KG1 (cell line): ENCODE measurements at regions not wholly inside any gene's neighbourhood (a gene's known extent, or its start where the extent isn't known, plus 50 kb on each side); places are given as distances from the start of the nearest gene placed in this dataset.

ENCODE experiments used
- DNase-seq: peaks from one replicate; lab custom pipeline; 2025; lab: John Stamatoyannopoulos, UW

DNA sequence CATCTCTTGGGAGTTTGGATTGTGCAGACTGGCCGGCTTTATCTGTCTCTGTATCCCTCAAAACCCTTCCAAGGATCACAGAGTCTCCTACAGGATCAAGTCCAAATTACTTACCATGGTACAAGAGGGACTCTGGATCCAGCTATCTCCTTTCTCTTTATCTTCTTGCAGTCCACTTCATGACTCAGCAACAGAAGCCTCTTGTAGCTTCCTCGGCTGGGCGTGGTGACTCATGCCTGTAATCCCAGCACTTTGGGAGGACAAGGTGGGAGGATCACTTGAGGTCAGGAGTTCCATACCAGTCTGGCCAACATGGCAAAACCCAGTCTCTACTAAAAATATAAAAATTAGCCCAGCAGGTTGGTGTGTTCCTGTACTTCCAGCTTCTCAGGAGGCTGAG, 189.7 kb downstream of the BCAT1 start:
- no peak for DNase-seq

DNA sequence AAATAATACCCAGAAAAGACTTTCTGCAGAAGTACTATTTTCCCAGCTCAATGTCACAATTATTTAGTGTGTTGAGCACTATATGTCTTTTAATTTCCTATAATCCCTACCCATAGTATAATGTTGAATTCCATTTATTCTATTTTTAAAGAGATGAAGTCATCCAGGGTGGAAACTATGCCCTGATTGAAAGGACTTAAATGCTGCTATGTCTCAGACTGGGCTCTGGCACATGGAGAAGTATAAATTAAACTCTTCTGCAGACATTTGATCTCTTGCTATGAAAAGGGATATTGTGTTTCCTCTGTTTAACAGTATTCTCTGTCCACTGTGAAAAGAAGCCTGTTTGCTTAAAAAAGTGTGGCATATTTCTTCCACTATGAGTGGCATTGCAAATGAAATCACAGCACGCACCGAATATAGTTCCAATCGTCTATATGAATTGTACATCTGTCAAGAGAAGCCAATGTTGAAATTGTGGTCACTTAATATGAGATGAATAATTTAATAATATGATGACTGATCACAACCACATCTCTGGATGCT, 192.3 kb downstream of the BCAT1 start:
- DNase-seq, result no peak

DNA sequence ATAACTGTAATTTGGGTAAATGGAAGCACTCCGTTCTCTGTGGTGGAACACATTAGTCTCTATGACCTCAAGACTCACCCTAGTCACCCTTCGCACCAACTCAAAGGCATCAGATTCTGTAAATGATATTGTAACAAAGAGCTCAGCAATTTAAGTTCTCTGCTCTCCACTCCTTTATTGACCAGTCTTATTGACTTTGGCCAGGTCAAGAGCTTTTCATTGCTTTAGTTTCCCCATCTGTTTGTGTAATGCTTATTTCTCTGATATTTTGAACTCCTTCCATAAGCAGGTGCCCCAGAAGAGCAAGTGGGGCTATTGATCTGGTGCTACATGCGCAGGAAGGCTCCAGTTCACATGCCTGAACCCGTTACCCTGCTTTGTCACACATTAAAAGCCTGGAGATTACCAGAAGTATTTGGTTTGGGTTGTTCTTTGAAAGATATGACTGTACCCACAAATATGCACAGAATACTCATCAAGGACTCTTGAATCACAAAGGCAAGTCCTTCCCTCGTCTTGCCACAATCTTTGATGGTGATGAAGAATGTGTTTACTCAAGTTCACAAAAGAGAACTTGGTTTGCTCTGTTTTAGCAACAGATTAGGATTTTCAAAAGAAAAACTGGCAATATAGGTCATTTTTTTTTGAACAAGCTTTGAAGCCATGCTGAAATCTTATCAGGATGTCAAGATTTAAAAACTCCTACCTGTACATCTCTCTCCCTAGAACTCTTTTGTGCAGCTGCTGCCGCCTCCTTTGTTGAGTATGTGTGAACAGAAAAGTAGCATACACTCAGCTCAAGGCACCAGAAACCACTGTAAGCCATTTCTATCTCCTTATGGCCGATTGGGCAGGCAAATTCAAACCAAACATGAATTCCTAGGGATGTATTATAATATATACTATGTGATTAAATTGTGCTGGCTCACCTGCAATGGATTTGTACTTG, 193.9 kb downstream of the BCAT1 start:
- DNase-seq, result no peak

DNA sequence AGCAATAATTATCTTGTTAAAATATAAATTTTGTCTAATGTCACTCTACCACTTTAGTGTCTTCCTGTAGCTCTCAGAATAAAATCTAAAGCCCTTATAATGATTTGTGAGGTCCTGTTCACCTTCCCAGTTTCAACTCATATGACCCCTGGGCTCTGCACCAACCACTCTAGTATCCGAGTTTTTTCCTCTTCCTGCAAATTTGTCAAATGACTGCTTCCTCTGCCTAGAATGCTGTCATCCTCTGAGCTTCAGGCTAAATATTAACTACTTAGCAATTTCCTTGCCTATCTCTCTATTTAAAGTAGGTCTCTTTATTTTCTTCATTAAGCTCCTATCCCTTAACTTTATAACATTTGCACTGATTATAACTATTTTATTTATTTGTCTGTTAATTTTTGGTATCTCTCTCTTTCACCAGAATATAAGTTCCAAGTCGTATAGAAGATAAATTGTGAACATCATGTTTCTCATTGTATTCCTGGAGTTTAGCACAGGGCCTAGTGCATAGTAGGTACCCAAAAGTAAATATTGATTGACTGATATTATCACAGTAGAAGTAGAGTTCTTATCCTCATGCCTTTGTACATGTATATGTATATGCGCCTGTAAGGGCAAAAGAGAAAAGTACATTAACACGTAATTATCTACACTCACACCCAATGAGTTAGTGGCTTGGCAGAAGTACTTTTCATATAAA, 196.0 kb downstream of the BCAT1 start:
- no peak for DNase-seq

DNA sequence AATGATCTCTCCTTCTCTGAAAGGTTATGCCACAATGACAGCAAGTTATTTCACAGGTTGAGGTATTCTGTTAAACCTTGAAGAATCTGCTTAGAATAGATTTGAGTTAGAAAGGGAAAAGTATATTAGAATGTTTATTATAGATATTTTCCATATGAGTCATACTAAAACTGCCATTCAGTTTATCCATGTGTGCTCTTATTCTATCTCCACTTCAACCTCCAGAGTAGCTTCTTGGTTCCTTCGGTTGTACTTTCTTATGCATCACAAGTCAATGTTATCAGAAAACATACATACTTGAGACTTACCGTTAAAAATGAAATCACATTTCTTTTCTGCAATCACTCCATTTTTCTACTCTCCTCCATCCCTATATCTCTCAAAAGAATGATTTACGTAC, 197.7 kb downstream of the BCAT1 start:
- no peak for DNase-seq

DNA sequence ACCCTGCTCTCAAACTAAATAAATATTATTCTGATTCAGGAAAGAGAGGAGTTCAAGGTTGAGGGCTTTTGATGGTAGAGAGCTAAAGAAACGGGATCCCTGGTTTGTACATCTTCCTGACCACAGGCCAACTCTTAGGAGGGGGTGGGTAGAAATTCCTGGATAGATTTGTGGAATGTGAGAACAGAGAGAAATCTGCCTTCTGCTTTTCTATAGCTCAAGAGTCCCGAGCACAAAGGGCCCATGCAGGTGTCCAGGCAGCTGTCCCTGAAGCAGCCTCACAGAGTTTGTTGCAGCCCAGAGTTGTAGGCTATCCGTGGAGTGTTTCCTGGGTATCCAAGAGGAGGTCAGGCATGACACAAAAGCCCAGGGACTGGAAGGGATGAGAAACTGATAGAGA, 198.6 kb downstream of the BCAT1 start:
- DNase-seq, result no peak

DNA sequence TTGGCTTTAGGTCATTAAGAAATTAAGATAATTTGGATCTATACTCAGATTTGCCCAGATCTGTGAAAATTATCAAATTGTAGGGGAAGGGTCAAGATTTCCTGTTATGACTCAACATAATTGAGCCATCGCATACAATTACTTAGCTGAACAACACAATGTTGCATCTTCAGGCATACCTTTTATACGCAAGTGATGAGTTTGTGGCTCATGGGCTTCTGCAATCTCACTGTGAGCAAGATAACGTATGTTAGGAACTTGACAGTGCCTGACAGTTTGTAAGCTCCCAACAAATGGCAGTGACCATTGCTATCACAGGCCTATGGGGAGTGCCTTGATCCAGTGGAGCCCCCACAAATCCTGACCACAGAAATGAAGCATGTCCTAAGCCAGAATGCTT, 199.7 kb downstream of the BCAT1 start:
- DNase-seq, result no peak

DNA sequence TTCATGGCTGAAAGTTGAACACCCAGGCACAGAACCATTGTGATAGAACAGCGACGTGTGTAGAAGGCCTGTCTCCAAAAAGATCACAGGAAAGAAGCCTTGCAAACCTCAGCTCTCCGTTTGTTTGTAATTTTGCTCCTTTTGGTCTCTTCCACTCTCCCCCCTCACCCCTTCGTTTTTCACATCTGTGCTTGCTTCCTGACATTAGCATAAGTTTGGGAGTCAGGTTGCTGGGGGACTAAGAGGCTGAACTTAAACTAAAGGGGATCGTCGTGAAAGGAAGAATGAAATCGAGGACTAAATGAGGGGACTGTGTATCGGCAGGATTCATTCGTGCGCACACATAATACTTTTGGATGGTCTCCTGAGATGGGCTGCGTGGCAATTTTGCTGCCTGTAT, 200.6 kb downstream of the BCAT1 start:
- DNase-seq, result no peak

DNA sequence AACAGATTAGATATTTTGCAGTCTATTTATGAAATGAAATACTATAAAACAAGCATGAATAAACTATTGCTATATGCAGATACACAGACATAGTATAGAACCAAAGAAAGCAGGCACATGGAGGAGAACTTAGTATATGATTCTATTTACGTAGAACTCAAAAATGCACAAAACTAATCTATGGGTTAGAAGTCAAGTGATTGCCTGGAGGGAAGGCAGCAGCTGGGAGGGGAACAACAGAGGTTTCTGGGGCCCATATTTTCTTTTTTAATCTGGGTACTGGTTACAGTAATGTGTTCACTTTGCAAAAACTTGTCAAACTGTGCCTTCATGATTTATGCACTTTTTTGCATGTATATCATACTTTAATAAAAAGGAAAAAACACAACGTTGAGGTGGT, 202.0 kb downstream of the BCAT1 start:
- no peak for DNase-seq

DNA sequence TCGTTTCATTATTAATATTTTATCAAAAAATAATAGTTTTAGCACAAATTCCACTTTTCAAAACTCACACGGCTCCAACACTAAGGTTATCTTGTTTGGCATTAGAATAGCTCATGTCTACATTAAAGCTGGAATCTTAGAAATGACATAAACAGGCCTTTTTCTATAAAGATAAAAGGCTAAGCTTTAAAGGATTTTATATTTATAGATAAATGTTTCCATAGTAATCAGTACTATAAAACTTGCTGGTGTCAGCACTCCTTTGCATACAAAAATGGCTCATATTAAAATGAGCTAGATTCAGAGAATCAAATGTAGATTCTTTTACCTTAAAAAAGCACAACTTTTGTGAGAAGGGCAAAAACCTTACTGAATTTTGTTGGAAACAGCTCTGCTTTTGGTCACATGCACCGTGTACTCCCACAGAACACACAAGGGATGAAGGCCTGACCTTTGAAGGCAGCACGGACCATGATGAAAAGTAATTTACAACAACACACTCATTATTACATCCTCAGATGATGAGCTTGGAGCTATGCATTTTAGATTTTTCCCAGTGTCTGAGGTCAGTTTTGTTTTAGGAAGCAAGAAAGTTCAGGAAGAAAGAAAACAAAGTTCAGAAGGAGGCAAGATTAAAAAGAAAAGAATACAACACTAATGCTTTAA, 202.8 kb downstream of the BCAT1 start:
- DNase-seq, result no peak

DNA sequence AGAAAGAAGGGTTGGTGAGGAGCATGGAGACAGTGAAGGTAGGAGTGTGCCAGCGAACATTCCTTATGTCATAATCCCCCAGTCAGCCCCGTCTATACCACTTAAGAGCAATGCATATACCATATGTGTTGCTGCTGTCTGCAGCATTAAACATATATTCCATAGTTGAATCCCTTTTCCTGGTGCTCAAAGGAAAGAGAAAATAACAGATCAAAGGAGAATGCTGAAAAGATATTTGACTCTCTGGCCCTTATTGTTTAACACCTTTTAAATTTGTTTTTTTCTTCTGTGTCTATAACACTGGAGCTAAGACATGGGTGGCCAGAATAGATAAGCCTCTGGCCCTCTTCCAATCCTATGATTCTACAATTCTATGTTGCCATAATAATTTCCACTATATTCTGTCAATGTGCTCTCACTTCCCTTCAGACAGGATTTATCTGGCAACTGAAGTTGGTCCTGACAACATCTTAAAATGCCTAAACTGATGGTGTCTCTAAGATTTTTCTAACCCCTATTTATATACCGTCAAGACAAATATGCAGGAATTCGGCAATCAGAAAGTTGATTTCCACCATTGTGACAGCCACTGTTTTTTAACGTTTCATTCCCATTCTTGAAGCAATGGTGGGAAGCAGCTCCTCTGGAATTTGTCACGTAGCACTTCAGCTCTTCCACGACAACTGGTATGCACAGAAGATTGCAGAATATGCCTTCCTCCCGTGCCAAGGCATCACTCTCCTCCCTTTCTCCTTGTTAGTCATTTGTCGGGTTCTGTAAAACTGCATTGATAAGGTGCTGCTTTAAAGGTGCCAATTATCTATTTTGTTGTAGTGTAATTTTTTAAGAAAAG, 204.7 kb downstream of the BCAT1 start:
- DNase-seq, result no peak

DNA sequence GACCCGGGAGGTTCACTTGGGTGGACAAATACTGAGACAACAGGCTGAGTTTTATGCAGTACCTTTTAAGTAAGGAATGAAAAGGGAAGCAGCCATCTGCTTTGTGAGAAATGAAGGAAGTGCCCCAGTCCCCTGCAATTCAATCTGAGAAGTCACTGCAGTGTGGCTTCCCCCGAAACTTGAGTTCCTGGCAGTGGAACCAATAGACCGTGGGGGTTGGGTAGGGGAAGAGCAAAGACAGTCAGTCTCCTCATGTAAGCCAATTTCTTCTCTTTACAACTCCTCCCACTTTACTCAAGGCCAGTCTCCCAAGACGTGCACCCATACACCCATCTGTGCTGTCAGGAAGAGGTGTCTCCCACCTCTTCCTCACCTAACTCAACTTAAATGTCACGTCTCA, 206.5 kb downstream of the BCAT1 start:
- DNase-seq, result no peak

DNA sequence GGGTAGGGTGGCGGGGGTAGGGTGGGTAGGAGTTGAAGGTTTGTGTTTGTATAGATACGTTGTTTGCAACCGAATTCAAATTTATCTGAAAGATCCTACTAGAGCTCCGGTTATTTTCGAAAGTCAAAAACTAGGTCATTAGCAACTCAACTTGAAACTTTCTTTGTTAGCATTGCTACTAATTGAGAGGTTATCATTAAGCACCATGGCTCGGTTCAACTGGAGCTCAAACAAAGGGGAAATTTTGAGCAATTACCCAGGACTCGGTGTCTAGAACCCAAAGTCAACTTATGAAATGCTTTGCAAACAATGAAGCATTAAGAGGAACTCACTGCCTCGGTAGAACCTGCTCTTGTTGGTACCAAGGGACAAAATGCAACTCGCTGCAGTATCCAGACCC, 207.7 kb downstream of the BCAT1 start:
- DNase-seq, result no peak

DNA sequence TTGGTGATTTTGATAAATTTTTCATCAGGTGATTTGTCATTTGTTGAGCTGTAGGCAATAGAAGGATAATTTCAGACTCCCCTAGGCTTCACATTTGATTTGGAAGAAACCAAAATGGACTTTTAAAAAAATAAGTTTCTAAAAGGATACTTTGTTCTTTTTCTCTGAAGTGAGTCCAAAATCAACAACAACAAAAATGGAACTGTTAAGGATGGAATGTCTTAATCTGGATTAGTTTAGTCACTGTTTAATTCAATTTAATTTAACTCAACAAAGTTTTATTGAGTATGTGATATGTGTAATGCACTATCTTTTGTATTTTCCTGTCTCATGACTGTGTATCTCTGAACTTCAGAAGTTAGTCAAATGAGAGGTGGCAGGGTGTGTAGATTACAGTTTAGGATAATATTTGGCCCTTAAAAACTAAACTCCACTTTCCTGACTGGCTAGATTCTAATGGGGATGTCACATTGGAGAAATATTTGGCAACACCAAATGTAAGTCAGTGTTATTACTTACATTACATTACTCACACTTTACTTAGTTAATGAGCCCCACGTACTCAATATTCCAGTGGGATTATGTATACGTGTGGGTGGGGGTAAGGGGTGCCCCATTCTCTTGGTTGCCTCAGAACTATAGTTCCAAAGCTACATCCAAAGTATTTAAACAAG, 209.7 kb downstream of the BCAT1 start:
- no peak for DNase-seq

DNA sequence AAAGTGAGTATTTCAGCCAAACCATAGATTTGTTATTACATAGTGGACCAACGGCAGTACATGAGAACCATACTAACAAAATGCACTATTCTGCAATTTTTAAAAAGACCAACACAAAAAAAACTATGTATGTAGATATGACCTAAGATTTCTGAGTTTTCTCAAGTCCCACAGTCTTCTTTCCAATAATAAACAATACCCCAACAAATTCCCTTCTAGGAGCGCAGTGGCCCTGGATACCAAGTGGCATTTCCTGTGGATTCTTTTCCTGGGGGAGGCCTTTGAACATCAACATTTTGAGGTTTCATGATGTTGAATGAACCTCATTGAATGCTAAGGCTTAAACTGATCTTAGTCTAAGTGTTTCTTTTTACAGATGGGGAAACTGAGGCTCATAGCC, 210.5 kb downstream of the BCAT1 start:
- no peak for DNase-seq

DNA sequence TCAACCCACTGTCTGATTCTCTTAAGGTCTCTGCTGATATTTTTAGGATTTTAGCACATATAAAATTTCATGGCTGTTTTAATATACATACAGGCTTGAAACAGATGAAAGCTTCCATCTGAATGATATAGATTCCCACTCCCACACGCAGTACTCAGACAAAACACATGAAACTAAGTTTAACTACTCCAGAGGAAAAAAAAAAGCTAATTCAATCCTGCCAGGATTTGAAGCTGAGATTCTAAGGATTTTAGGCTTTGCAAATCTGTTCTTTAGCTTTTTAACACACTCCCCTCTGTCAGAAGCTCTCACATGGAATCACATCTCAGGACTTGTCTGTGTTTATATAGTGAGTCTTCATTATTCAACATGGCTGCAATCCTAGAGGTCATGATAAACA, 217.3 kb downstream of the BCAT1 start:
- DNase-seq, result no peak

DNA sequence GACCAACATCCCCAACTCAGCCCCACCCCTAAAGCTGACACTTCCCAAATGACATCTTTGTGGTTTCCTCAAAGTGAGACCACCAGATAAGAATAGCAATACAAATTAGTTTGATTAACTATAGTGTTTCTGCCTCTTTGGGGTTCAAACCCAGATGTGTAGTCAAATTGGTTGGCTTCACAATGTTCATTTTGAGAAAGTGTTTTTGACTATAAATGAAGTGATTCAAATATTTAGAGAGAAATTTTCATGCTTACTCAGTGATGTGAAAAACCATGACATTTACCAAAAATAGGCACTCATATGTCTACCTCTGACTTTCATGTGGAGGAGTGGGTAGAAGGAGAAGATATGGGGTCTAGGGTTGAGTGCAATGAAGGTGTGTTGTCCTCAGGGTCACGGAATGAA, 218.4 kb downstream of the BCAT1 start:
- no peak for DNase-seq

DNA sequence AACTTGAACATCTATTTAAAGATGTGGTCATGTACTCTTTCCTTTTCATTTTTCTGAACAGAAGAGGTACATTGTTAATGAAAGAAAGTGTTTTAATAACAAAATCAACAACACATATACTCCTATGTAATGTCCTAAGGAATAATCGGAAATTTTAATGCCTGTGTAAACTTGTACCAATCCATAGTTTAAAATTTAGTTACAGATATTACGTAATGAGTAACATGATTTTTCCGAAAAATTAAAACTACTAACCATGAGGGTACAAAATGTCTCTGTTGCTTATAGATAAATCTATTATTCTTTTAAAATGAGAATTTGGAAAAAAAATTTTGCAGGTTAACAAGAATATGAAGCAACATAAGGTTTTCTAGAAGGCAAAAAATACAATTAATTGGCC, 220.1 kb downstream of the BCAT1 start:
- no peak for DNase-seq

DNA sequence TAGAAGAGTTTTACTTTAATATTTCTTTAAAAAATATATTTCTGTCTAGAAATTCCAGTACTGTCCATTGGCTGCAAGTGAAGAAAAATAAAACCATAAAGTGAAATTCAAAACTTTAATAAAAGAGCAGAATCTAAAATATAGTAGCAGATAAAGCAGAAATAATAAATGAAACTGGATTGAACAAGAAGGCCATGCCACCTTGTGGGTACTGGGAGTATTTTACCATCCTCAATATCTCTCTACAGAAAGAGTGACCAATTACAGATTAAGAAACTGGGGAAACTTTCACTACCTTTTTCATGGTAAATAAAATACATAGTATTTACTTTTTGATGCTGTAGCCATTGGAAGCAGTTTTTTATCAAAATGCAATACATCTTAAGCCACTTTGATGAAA, 220.5 kb downstream of the BCAT1 start:
- no peak for DNase-seq

DNA sequence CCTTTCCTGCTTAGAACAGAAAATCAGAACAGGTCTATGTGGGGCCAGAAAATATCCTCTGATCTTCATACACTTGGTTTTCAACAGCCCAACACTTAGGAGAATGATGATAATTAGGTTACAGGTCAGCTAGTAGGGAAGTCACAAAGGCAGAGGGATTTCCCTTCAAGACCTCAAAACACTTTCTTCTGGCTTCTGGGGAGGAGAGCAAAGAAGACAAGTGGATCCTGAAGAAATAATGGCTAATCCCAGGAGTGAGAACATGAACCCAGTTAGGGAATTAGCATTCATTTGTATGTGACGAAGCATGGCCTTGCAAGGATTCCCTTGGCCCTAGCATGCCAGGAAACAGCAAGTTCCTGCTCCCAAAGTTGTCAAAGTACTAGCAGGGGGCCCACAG, 223.3 kb downstream of the BCAT1 start:
- no peak for DNase-seq

DNA sequence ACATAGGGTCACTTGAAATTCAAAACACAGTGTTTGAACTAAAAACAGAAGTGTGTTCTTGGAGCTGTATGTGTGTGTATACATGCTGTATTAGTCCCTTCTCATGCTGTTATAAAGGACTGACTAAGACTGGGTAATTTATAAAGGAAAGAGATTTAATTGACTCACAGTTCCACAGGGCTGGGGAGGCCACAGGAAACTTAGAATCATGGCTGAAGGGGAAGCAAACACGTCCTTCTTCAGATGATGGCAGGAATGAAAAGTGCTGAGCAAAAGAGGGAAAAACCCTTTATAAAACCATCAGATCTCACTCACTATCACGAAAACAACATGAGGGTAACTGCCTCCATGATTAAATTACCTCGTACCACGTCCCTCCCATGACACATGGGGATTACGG, 224.1 kb downstream of the BCAT1 start:
- DNase-seq, result no peak
